Fibroblast of mammary gland (primary cell): ENCODE measurements at regions not wholly inside any gene's neighbourhood (a gene's known extent, or its start where the extent isn't known, plus 50 kb on each side); places are given as distances from the start of the nearest gene placed in this dataset.
A peak's percentile ranks its signal among the peaks of the same experiment; 100 is the strongest.

Experiments used
- DNase-seq: peaks from one replicate; pipeline ENCODE4 v3.0.0-alpha.2; 2010; ENCODE audit warnings: low read depth
- H3K4me3 ChIP-seq: 2 replicates; pipeline ENCODE4 v1.5.1; 2011; ENCODE audit warnings: low read depth, mild to moderate bottlenecking, low read length, moderate library complexity; ENCODE audit not compliant: control insufficient read depth
- TF ChIP-seq, protein P1 (sequence below): conservative IDR thresholded peaks from 2 replicates; pipeline ENCODE4 v1.5.1; 2011; ENCODE audit warnings: low read depth, low read length, inconsistent platforms; ENCODE audit not compliant: control insufficient read depth, insufficient read depth

DNA sequence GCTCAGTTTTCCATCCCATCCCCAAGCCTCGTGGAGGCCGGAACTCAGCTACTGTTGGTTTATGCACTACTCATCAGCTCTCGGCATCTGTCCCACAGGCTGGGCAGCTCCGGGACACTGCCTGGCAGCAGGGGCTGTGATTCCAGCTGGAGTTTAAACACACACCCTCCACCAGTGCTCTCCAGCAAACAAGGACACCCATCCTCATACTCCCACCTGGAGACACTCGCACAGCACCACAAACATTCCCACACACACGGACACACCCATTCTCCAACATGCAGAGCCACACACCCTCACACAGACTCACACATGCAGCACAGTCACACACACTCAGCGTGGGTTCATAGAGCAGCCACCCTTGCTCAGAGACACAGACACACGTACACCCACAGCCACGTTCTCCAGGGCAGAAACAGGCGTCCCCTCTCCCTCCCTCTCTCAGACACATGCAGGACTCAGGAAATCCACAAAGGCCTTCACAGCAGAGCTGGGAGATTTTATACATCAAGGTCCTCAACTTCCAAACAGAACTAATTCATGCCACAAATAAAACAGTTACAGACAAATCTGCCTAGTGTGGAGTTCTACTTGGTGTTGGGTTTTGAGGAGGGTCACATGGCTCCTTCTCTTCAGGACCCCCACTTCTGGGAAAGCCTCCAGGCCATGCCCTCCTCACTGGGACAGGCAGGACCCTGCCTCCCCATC is 785.4 kb downstream of the UQCRFS1 start:
- TF ChIP-seq, protein P1, sequence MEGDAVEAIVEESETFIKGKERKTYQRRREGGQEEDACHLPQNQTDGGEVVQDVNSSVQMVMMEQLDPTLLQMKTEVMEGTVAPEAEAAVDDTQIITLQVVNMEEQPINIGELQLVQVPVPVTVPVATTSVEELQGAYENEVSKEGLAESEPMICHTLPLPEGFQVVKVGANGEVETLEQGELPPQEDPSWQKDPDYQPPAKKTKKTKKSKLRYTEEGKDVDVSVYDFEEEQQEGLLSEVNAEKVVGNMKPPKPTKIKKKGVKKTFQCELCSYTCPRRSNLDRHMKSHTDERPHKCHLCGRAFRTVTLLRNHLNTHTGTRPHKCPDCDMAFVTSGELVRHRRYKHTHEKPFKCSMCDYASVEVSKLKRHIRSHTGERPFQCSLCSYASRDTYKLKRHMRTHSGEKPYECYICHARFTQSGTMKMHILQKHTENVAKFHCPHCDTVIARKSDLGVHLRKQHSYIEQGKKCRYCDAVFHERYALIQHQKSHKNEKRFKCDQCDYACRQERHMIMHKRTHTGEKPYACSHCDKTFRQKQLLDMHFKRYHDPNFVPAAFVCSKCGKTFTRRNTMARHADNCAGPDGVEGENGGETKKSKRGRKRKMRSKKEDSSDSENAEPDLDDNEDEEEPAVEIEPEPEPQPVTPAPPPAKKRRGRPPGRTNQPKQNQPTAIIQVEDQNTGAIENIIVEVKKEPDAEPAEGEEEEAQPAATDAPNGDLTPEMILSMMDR: no peak
- H3K4me3 ChIP-seq: no peak overlapping the region
- DNase-seq: no peak

DNA sequence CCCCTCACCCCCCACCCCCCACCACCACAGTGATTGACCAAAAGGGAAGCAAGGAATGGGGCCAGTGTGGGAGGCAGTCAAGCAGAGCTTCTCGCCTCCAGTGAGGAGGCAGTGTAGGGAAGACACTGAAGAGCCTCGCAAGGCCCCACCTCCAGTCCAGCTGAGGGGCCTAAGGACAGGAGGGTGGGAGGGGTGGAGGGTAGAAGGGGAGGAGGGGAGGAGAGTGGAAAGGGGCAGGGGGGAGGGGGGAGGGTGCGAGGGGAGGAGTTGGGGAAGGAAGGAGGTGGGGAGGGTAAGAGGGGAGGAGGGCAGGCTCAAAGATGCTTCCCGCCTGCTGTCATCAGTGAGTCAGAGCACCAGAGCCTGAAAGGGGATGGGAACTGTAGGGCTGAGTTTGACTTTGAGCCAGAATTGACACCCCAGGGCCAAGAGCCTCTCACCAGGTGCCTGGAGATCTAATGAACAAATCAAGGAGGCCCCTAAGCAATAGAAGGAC is 786.2 kb downstream of the UQCRFS1 start:
- peak; percentile 43 for DNase-seq
- TF ChIP-seq, protein P1: no peak
- no peak overlapping the region for H3K4me3 ChIP-seq

DNA sequence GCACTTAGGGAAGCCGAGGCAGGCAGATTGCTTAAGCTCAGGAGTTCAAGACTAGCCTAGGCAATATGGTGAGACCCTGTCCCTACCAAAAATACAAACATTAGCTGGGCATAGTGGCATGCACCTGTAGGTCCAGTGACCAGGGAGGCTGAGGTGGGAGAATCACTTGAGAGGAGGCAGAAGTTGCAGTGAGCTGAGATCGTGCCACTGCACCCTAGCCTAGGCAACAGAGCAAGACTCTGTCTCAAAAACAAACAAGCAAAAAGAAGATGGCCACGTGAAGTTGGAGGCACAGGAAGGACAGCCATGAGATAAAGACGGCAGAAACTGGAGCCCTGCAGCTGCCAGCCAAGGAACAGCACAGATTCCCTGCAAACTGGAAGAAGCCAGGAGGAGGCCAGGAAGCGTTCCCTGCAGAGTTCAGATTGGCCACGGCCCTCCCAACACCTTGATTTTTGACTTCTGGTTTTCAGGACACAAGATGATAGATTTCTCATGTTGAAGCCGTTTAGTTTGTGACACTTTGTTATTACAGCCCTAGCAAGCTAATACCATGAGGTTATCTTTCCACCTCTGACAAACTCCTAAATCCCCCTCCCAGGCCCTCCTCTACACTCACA is 786.7 kb downstream of the UQCRFS1 start:
- TF ChIP-seq, protein P1: no peak
- H3K4me3 ChIP-seq: no peak overlapping the region
- DNase-seq: no peak

DNA sequence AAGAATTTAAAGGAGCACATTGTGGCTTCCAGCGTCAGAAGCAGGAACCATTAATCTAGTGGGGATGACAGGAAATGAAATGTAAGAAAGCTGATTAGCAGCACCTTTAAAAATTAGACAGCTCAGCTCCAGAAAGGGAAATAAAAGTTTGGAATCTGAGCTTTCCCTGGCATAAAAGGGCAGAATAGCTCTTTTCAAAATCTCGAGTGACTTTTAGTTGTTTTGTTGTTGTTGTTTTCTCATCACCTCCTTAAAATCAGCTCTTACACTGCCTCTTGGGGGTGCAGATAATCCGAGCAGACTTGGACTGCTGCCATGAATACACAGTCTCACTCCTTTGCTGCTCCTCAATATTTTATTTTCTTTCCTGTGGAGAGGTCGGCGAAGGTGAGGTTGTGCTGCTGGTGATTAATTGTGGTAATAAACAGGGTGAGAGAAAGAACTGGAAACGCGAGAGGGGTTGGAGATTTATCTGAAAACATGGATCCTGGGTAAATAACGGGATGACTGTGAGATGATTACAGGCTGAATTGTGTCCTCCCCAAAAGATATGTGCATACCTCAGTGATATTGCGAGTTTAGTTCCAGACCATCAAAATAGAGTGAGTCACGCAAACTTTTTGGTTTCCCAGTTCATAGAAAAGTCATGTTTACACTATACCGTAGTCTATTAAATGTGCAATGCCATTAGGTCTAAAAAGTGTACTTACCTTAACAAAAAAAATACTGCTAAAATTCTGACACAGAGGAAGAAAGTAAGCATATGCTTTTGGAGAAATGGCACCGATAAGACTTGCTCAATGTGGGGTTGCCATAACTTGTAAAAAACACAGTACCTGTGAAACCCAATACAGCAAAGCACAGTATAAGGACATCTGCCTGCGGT is 787.7 kb downstream of the UQCRFS1 start:
- H3K4me3 ChIP-seq: no peak overlapping the region
- DNase-seq: peak; percentile 25
- TF ChIP-seq, protein P1: no peak

DNA sequence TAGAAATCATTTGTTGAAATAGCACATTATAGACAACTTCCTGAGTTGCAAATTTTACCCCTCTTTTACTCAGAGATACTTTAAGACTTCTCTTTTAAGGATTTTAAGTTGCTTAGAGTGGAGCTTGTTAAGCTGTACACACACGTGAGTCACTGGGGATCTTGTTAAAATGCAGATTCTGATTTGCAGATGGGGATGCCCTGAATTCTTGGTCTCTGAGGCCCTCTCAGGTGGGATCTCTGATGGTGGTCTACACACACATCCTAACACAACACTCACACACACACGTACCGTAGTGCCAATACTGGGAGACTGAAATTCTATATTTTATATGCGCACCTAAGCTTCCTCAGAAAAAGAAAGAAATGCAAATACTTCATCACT is 788.3 kb downstream of the UQCRFS1 start:
- no peak overlapping the region for H3K4me3 ChIP-seq
- TF ChIP-seq, protein P1: no peak

DNA sequence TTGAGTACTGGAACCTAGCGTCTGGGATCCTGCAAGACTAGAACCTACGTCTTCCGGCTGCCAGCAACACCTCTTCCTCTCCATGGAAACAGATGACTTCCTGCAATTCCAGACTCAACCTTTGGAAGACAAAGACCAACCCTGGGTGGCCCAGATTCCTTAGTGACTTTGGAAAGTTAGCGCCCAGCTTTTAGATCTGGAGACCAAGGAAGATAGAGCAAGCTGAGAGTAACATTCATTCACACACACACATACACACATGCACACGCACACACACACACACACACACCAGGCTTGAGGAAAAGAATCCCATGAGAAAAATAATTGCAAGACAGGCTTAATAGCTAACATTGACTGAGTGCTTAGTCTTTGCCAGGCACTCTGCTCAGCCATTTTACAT is 788.9 kb downstream of the UQCRFS1 start:
- H3K4me3 ChIP-seq: no peak overlapping the region
- no peak for DNase-seq
- TF ChIP-seq, protein P1: no peak

More for the DNA sequence above, 788.3 kb downstream of the UQCRFS1 start:
- DNase-seq: no peak
